Esophagus muscularis mucosa (tissue), 4 donors: ENCODE measurements at regions not wholly inside any gene's neighbourhood (a gene's known extent, or its start where the extent isn't known, plus 50 kb on each side); places are given as distances from the start of the nearest gene placed in this dataset.

Experiments
- EP300 ChIP-seq: sonication (generic); formaldehyde crosslinking; IDR thresholded peaks from one replicate; pipeline ENCODE4 v1.6.1; 2017; ENCODE audit warnings: antibody characterized with exemption
- POLR2A ChIP-seq: fragments of 450-650 bp; IDR thresholded peaks from one replicate; pipeline ENCODE4 v1.6.1; 2017; ENCODE audit warnings: antibody characterized with exemption, moderate library complexity, mild to moderate bottlenecking, low read depth
- POLR2AphosphoS5 ChIP-seq, 2 donors: sonication (generic); formaldehyde crosslinking; IDR thresholded peaks; one replicate each; pipeline ENCODE4 v1.6.1; 2017; ENCODE audit warnings: antibody characterized with exemption in 2 of 2
- TF ChIP-seq, protein P1 (sequence below), 3 experiments: fragments of 200-600 bp in 2 of 3; fragments of 450-650 bp in 1 of 3; sonication (generic) in 2 of 3; IDR thresholded peaks; one replicate each; pipeline ENCODE4 v1.5.1; 2017 to 2019; ENCODE audit warnings: antibody characterized with exemption in 3 of 3, mild to moderate bottlenecking in 2 of 3, moderate library complexity in 1 of 3

DNA sequence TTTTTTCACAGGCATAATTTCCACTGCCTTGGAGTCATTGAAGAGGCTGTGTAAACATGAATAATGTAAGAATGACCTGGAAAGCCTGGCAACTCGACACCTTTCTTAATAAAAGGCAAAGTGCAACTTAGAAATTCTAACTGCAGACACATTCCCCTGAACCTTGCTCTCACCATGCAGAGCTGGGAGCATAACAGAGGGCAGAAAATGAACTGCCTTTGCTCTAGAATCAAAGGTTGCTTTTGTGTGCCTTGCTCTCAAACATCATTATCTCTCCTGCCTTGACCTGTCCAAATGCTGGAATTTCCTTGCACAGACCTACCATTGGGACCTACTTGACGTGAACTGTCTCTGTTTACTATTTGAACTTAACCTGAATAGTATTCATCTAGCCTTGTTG lies 462.0 kb upstream of the ZNF462 start:
- no peak for TF ChIP-seq EP300
- TF ChIP-seq, protein P1, sequence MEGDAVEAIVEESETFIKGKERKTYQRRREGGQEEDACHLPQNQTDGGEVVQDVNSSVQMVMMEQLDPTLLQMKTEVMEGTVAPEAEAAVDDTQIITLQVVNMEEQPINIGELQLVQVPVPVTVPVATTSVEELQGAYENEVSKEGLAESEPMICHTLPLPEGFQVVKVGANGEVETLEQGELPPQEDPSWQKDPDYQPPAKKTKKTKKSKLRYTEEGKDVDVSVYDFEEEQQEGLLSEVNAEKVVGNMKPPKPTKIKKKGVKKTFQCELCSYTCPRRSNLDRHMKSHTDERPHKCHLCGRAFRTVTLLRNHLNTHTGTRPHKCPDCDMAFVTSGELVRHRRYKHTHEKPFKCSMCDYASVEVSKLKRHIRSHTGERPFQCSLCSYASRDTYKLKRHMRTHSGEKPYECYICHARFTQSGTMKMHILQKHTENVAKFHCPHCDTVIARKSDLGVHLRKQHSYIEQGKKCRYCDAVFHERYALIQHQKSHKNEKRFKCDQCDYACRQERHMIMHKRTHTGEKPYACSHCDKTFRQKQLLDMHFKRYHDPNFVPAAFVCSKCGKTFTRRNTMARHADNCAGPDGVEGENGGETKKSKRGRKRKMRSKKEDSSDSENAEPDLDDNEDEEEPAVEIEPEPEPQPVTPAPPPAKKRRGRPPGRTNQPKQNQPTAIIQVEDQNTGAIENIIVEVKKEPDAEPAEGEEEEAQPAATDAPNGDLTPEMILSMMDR (IDR thresholded peaks at IDR 0.05), result no peak
- TF ChIP-seq POLR2AphosphoS5 (IDR thresholded peaks at IDR 0.05), result no peak
- TF ChIP-seq POLR2A, result no peak
